SU-DHL-6 (cell line): ENCODE measurements at regions not wholly inside any gene's neighbourhood (a gene's known extent, or its start where the extent isn't known, plus 50 kb on each side); places are given as distances from the start of the nearest gene placed in this dataset.

Experiments
- H2AFZ ChIP-seq: fragments of 200-600 bp; sonication (generic); 2 replicates; pipeline ENCODE4 v1.6.1; 2014; ENCODE audit warnings: low read depth, mild to moderate bottlenecking, moderate library complexity, mixed read lengths, antibody characterized with exemption, low read length; ENCODE audit not compliant: severe bottlenecking
- H3F3A ChIP-seq: fragments of 200-600 bp; shearing (Covaris generic); 2 replicates; pipeline ENCODE4 v1.6.0; 2016; ENCODE audit warnings: antibody characterized with exemption, mild to moderate bottlenecking; ENCODE audit not compliant: insufficient read depth
- H3K27ac ChIP-seq: fragments of 200-600 bp; sonication (generic); 2 replicates; pipeline ENCODE4 v1.5.1; 2016; ENCODE audit warnings: low read depth, mild to moderate bottlenecking, low read length, moderate library complexity, mixed read lengths
- H3K27me3 ChIP-seq: fragments of 200-600 bp; sonication (generic), shearing (Covaris generic); 2 replicates; pipeline ENCODE4 v1.6.0; 2014; ENCODE audit warnings: mild to moderate bottlenecking, low read length
- H3K36me3 ChIP-seq: fragments of 200-600 bp; sonication (generic); 2 replicates; pipeline ENCODE4 v1.6.1; 2014; ENCODE audit warnings: mild to moderate bottlenecking, low read length, mixed read lengths
- H3K4me2 ChIP-seq: fragments of 300-600, 200-600 bp; shearing (Covaris generic), sonication (generic); 2 replicates; pipeline ENCODE4 v1.6.0; 2014; ENCODE audit warnings: low read length, low read depth, mild to moderate bottlenecking; ENCODE audit not compliant: poor library complexity, severe bottlenecking
- H3K4me3 ChIP-seq: fragments of 200-600 bp; sonication (generic); 2 replicates; pipeline ENCODE4 v1.5.1; 2014; ENCODE audit warnings: antibody characterized with exemption, low read length, mild to moderate bottlenecking, mixed read lengths; ENCODE audit not compliant: insufficient read depth, poor library complexity, severe bottlenecking
- H3K79me2 ChIP-seq: fragments of 200-600 bp; sonication (generic); 2 replicates; pipeline ENCODE4 v1.6.1; 2014; ENCODE audit warnings: mild to moderate bottlenecking, low read length, moderate library complexity; ENCODE audit not compliant: insufficient read depth
- H3K9ac ChIP-seq: fragments of 200-600 bp; sonication (generic); 2 replicates; pipeline ENCODE4 v1.7.0; 2014; ENCODE audit warnings: mild to moderate bottlenecking, low read length
- H3K9me2 ChIP-seq: fragments of 200-600 bp; sonication (generic); replicated peaks from 2 replicates; pipeline ENCODE4 v1.6.1; 2014; ENCODE audit warnings: low read length; ENCODE audit not compliant: insufficient read depth
- H3K9me3 ChIP-seq: fragments of 200-600 bp; sonication (generic); 2 replicates; pipeline ENCODE4 v1.6.1; 2014; ENCODE audit warnings: low read length, mixed read lengths; ENCODE audit not compliant: insufficient read depth
- H4K20me1 ChIP-seq: fragments of 200-600 bp; sonication (generic); 2 replicates; pipeline ENCODE4 v1.6.1; 2014; ENCODE audit warnings: low read depth, mild to moderate bottlenecking, antibody characterized with exemption, low read length, moderate library complexity, mixed read lengths
- EZH2phosphoT487 ChIP-seq: fragments of 200-600 bp; sonication (generic), shearing (Covaris generic); conservative IDR thresholded peaks from 2 replicates; pipeline ENCODE4 v1.6.1; 2018; ENCODE audit warnings: mild to moderate bottlenecking, antibody characterized with exemption, low read length, moderate library complexity, mixed read lengths
- TF ChIP-seq, protein P1 (sequence below): fragments of 200-600 bp; sonication (generic); IDR thresholded peaks from one replicate; pipeline ENCODE4 v1.5.1; 2017; ENCODE audit warnings: antibody characterized with exemption, mild to moderate bottlenecking, low read length, moderate library complexity; ENCODE audit not compliant: insufficient read depth, poor library complexity, severe bottlenecking

GRCh38 chr11:112856591-112856990 is 104.6 kb upstream of the NCAM1 start:
- TF ChIP-seq, protein P1, sequence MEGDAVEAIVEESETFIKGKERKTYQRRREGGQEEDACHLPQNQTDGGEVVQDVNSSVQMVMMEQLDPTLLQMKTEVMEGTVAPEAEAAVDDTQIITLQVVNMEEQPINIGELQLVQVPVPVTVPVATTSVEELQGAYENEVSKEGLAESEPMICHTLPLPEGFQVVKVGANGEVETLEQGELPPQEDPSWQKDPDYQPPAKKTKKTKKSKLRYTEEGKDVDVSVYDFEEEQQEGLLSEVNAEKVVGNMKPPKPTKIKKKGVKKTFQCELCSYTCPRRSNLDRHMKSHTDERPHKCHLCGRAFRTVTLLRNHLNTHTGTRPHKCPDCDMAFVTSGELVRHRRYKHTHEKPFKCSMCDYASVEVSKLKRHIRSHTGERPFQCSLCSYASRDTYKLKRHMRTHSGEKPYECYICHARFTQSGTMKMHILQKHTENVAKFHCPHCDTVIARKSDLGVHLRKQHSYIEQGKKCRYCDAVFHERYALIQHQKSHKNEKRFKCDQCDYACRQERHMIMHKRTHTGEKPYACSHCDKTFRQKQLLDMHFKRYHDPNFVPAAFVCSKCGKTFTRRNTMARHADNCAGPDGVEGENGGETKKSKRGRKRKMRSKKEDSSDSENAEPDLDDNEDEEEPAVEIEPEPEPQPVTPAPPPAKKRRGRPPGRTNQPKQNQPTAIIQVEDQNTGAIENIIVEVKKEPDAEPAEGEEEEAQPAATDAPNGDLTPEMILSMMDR: no peak
- no peak for TF ChIP-seq EZH2phosphoT487
- H2AFZ ChIP-seq: no peak overlapping the region

GRCh38 chr11:112858289-112859023 is 102.8 kb upstream of the NCAM1 start:
- Histone ChIP-seq H2AFZ (no peak overlapping the region), H3K36me3 (no peaks in the 10 kb centered on the region), H4K20me1 (no peaks in the 10 kb centered on the region), H3K9me2 (no peaks in the 10 kb centered on the region), H3K79me2 (no peaks in the 10 kb centered on the region), H3K4me3 (no peak overlapping the region), H3F3A (no peaks in the 10 kb centered on the region), H3K9me3 (peaks cover 6% of the 10 kb centered on the region; the same call in 1 of the 2 replicates), H3K4me2 (no peak overlapping the region), H3K27me3 (no peaks in the 10 kb centered on the region), H3K27ac (no peak overlapping the region), H3K9ac (no peak overlapping the region)
- no peak for TF ChIP-seq EZH2phosphoT487
- TF ChIP-seq, protein P1: no peak

More at GRCh38 chr11:112856591-112856990, 104.6 kb upstream of the NCAM1 start:
- no peaks in the 10 kb centered on the region for H3K9me2 ChIP-seq
- no peak overlapping the region for H3K9ac ChIP-seq
- no peaks in the 10 kb centered on the region for H3F3A ChIP-seq
- no peaks in the 10 kb centered on the region for H3K27me3 ChIP-seq
- no peak overlapping the region for H3K27ac ChIP-seq
- no peaks in the 10 kb centered on the region for H3K36me3 ChIP-seq
- H3K9me3 ChIP-seq: peaks cover 6% of the 10 kb centered on the region; the same call in 1 of the 2 replicates
- no peak overlapping the region for H3K4me2 ChIP-seq
- H4K20me1 ChIP-seq: no peaks in the 10 kb centered on the region
- no peaks in the 10 kb centered on the region for H3K79me2 ChIP-seq
- no peak overlapping the region for H3K4me3 ChIP-seq

GRCh38 chr11:112859787-112860186 is 101.4 kb upstream of the NCAM1 start:
- H3K27me3 ChIP-seq: no peaks in the 10 kb centered on the region
- H3K4me2 ChIP-seq: no peak overlapping the region
- H2AFZ ChIP-seq: no peak overlapping the region
- H3K4me3 ChIP-seq: no peak overlapping the region
- no peaks in the 10 kb centered on the region for H3K9me2 ChIP-seq
- no peaks in the 10 kb centered on the region for H3K79me2 ChIP-seq
- H3K9me3 ChIP-seq: peaks cover 6% of the 10 kb centered on the region; the same call in 1 of the 2 replicates
- H3F3A ChIP-seq: no peaks in the 10 kb centered on the region
- TF ChIP-seq EZH2phosphoT487: no peak
- TF ChIP-seq, protein P1: no peak
- no peak overlapping the region for H3K27ac ChIP-seq
- H4K20me1 ChIP-seq: no peaks in the 10 kb centered on the region
- no peak overlapping the region for H3K9ac ChIP-seq
- H3K36me3 ChIP-seq: no peaks in the 10 kb centered on the region
